Memory B cell (primary cell): ENCODE measurements at regions not wholly inside any gene's neighbourhood (a gene's known extent, or its start where the extent isn't known, plus 50 kb on each side); places are given as distances from the start of the nearest gene placed in this dataset.
A peak's percentile ranks its signal among the peaks of the same experiment; 100 is the strongest.
"Not testable (repeated sequence)": the region's sequence is repeated elsewhere in the genome, so short reads cannot be mapped to it uniquely, and the experiment has no call there.

ENCODE experiments used
- ATAC-seq: fragments of 150-1000 bp; cut with Tn5 transposase; 2 replicates; pipeline ENCODE4 v1.10.0; 2021; ENCODE audit warnings: low read depth, mild to moderate bottlenecking, moderate library complexity
- DNase-seq, 2 donors: peaks; one replicate each; pipeline ENCODE4 v3.0.0; 2022; ENCODE audit warnings: low spot score in 2 of 2
- H3K27ac Mint-ChIP-seq: one replicate; pipeline ENCODE4 v1.8.0; 2022; ENCODE audit warnings: mild to moderate bottlenecking, moderate library complexity, mixed read lengths
- H3K27me3 Mint-ChIP-seq: one replicate; pipeline ENCODE4 v1.8.0; 2022; ENCODE audit warnings: mixed read lengths
- H3K36me3 Mint-ChIP-seq: one replicate; pipeline ENCODE4 v1.8.0; 2022; ENCODE audit warnings: mild to moderate bottlenecking, mixed read lengths
- H3K4me1 Mint-ChIP-seq: one replicate; pipeline ENCODE4 v1.8.0; 2022; ENCODE audit warnings: mixed read lengths
- H3K4me3 Mint-ChIP-seq: one replicate; pipeline ENCODE4 v1.8.0; 2022; ENCODE audit warnings: mild to moderate bottlenecking, moderate library complexity, mixed read lengths
- H3K9me3 Mint-ChIP-seq: one replicate; pipeline ENCODE4 v1.8.0; 2022; ENCODE audit warnings: mixed read lengths

DNA sequence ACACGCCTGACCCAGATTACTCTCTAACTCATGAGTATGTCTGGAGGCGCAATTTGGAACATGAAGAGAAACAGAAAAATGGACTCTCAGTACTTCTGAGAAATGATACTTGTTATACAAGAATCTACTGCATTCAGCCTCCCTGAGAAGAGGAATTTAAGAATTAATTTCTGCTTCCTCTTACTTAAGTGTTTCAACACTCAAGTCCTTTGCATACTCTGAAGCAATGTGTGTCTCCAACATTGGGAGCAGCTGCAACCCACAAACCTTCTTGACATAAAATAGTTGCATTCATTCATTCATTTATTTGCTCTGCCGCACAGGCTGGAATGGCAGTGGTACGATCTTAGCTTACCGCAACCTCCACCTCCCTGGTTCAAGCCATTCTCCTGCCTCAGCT lies 199.8 kb downstream of the NPIPA7 start:
- Mint-ChIP-seq H3K27me3 (peaks cover 2% of the 10 kb centered on the region), H3K4me3 (no peak overlapping the region), H3K4me1 (no peaks in the 10 kb centered on the region), H3K36me3 (peaks cover 3% of the 10 kb centered on the region), H3K9me3 (peaks cover 7% of the 10 kb centered on the region), H3K27ac (no peak overlapping the region)
- ATAC-seq (no peak), DNase-seq (no peak)

DNA sequence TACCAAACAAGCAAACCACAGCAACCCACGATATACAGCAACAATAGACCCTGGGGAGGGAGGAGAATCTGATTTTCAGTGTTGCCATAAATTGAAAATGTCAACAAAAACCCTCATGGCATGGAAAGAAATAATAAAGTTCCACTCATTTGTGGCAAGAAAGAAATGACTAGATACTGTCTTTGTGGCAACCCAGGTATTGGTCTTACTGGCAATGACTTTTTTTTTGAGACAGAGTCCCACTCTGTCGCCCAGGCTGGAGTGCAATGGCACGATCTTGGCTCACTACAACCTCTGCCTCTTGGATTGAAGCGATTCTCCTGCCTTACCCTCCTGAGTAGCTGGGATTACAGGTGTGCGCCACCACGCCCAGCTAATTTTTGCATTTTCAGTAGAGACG lies 204.0 kb downstream of the NPIPA7 start:
- H3K9me3 Mint-ChIP-seq, H3K27ac Mint-ChIP-seq, H3K36me3 Mint-ChIP-seq, H3K27me3 Mint-ChIP-seq, H3K4me3 Mint-ChIP-seq, DNase-seq, ATAC-seq, H3K4me1 Mint-ChIP-seq: not testable (repeated sequence)

DNA sequence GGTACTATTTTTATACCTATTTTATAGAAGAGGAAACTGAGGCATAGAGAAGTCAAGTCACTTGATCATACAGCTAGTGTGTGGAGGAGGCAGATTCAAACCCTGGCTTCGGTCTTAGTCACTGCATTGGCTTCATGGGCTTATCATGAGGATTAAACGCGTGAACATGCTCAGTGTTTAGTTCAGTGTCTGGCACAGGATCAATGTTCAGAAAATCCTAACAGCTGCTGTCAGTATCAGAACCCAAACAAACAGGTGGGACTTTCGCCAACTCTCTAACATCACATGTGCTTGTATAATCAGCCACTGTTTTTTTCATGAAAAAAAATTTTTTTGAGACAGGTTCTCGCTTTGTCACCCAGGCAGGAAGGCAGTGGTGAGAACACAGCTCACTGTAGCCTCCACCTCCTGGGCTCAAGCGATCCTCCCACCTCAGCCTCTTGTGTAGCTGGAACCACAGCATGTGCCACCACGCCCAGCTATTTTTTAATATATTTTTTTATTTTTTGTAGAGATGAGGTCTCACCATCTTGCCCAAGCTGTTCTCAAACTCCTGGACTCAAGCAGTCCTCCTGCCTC lies 207.2 kb downstream of the NPIPA7 start:
- DNase-seq, H3K4me3 Mint-ChIP-seq, H3K9me3 Mint-ChIP-seq, H3K27me3 Mint-ChIP-seq, ATAC-seq, H3K36me3 Mint-ChIP-seq, H3K4me1 Mint-ChIP-seq, H3K27ac Mint-ChIP-seq: not testable (repeated sequence)

DNA sequence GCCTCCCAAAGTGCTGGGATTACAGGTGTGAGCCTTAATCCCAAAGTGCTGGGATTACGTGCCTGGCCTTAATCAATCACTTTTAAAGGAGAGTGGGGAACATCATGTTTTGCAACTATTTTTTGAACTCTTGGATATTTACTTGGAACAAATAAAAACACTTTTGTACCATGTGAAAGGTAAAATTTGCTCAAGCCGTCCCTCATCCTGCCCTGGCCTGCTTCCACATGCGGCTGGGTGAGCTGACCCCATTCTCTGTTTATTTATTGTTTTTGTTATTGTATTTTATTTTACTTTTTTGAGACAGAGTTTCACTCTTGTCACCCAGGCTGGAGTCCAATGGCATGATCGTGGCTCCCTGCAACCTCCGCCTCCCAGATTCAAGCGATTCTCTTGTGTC lies 208.0 kb downstream of the NPIPA7 start:
- not testable (repeated sequence) for H3K4me1 Mint-ChIP-seq, ATAC-seq, H3K36me3 Mint-ChIP-seq, DNase-seq, H3K27me3 Mint-ChIP-seq, H3K27ac Mint-ChIP-seq, H3K9me3 Mint-ChIP-seq, H3K4me3 Mint-ChIP-seq

DNA sequence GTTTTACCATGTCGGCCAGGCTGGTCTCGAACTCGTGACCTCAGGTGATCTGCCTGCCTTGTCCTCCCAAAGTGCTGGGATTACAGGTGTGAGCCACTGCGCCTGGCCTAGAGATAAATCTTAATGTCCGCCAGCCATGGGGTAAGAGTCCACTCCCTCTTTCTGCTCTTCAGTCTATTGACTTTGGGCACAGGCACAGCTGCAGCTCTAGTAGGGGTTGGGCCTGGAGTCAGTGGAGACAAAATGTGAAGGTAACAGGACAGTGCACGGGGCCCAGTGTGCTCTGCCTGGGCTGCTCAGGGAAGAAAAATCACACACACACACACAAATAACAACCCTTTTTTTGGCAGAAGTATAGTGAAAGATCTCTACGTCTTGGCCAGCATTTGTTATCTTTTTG lies 209.5 kb downstream of the NPIPA7 start:
- H3K27ac Mint-ChIP-seq, ATAC-seq, H3K27me3 Mint-ChIP-seq, H3K4me1 Mint-ChIP-seq, DNase-seq, H3K9me3 Mint-ChIP-seq, H3K36me3 Mint-ChIP-seq, H3K4me3 Mint-ChIP-seq: not testable (repeated sequence)

DNA sequence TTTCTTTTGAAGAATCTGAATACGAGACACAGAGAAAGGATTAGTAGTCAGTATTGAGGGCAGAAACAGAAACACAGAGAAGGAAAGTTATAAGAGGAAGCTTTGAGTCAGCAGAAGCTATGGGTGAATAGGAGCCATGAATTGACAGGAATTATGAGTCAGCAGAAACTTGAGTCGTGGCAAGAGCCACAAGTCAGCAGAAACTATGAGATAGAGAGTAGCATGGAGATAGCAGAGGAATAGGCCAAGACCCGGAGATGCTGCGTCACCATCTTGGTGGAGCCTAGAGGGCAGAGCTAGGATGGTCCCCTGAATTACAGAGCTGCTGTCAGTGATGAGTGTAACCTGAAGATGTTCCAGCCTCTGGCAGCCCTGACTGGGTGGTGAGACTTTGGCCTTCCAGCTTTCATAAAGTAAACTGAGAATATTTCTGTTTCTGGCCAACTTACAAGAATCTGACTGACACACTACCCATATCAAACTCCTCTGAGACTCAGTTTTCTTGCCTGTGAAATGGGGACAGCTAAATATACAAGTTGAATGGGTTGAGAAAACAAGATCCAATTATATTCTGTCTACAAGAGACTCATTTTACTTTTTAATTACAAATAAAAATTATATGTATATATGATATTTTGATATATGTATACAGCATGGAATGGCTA lies 211.8 kb downstream of the NPIPA7 start:
- not testable (repeated sequence) for H3K36me3 Mint-ChIP-seq, H3K9me3 Mint-ChIP-seq, H3K27me3 Mint-ChIP-seq, DNase-seq, H3K4me3 Mint-ChIP-seq, H3K27ac Mint-ChIP-seq, H3K4me1 Mint-ChIP-seq, ATAC-seq

DNA sequence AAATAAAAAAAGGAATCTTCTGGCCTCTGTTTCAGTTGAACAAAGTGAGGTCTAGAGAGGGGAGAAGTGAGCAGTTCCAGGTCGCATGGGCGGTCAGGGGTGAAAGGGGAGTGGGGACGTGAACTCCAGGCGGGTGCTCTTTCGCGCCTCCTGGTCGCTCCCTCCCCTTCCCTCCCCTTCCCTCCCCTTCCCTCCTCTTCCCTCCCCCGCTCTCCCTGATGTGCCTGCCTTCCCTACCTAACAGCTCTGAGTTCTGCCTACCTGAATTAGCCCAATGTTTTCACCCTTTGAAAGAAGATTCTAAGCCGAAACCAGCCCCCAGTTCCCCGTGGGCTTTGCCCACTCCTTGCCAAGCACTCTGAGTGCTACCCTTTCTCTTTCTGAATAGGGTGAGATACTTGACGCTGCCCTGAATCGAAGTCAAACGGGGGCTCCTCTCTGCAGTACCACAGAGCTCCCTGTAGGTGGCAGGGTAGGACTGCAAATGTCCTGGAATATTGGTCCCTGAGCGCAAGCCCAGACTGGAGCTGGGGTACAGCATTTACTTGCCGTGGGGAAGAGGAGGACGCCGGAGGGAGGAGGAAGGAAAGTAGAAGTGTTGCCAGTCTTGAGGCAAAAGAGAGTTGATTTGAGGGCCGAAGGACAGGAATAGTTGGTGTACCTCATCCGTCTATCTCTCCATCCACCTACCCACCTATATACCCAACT lies 214.4 kb downstream of the NPIPA7 start:
- DNase-seq (peak; percentile 38 to 42), ATAC-seq (peak; percentile 63)
- not testable (repeated sequence) for H3K9me3 Mint-ChIP-seq, H3K4me3 Mint-ChIP-seq, H3K36me3 Mint-ChIP-seq, H3K4me1 Mint-ChIP-seq, H3K27me3 Mint-ChIP-seq, H3K27ac Mint-ChIP-seq

DNA sequence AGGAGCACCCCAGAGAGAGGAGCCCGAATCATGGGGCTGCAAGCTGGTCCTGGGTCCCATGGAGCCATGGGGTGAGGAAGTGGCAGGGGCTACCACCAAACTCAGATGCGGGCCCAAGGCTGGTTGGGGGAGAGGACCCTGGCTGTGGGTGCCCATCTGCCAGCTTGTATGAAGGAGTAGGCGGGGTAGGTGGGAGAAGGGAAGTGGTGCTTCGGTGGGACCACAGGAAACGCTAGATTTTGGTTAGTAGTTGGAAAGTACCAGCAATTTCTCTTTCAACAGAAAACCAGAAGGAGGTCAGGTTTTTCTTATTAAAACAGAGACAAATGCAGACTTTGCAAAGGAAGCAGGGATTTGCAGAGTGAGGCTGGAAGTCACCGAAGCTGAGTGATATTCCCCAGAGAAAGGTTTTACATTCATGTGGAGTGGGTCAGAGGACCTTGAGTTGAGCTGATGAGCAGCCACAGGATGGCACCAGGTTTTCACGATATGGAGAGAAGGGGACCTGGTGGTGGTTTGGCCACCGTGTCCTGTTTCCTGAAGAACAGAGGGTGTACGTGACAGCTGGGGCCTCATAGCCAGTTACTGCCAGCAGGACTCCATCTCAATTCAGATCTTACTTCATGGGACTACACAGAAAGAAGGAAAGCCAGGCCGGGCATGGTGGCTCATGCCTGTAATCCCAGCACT lies 216.2 kb downstream of the NPIPA7 start:
- H3K27me3 Mint-ChIP-seq, H3K36me3 Mint-ChIP-seq, H3K9me3 Mint-ChIP-seq, H3K27ac Mint-ChIP-seq, H3K4me1 Mint-ChIP-seq, ATAC-seq, H3K4me3 Mint-ChIP-seq, DNase-seq: not testable (repeated sequence)

DNA sequence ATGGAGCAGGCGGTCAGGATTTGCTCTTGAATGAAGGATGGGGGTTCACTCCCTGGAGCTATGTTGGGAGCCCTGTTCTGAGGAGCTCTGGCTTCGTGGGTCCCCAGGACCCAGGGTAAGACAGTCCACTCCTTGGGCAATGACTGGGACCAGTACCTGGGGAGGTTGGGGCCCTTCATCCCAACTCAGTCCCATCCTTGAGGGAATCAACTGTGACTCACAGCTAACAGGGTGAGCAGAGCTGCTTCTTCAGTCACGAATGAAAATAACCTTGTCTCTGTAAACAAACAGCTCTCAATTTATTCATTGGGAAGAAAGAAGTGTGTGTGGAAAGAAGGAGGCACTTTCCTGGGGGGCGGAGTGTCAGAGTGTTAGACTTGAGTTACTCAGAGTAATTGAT lies 222.3 kb downstream of the NPIPA7 start:
- H3K27ac Mint-ChIP-seq, H3K36me3 Mint-ChIP-seq, H3K27me3 Mint-ChIP-seq, DNase-seq, H3K4me3 Mint-ChIP-seq, ATAC-seq, H3K9me3 Mint-ChIP-seq, H3K4me1 Mint-ChIP-seq: not testable (repeated sequence)

DNA sequence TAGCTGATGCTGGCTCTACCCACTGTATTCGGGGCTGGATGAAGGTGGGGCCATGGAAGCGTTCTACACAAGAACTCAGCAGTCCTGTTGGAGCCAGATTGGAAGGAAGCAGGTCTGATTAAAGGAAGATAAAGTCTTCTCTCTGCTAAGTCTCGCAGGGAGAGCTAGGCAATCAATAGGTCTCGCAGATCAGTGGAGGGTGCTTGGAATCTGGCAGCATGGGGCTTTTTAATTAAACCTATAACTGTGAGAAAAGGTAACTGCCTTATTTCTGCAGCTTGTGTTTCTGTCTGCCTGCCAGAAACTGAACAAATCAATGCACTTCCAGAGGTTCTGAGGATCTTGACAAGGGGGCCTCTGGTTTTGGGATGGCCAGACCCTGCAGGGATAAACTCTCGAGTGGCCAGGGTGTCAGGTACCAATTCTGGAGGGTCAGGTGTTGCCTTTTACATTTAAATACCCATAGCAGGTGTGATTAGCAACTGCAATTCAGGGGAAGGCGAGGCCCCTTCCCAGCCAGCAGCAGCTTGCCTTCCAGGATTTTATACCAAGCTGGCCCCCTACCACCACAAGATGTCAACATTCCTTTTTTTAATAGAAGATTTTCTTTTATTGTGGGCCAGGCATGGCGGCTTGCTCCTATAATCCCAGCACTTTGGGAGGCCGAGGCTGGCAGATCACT lies 228.6 kb downstream of the NPIPA7 start:
- H3K4me1 Mint-ChIP-seq, H3K27ac Mint-ChIP-seq, H3K27me3 Mint-ChIP-seq, ATAC-seq, DNase-seq, H3K4me3 Mint-ChIP-seq, H3K9me3 Mint-ChIP-seq, H3K36me3 Mint-ChIP-seq: not testable (repeated sequence)

DNA sequence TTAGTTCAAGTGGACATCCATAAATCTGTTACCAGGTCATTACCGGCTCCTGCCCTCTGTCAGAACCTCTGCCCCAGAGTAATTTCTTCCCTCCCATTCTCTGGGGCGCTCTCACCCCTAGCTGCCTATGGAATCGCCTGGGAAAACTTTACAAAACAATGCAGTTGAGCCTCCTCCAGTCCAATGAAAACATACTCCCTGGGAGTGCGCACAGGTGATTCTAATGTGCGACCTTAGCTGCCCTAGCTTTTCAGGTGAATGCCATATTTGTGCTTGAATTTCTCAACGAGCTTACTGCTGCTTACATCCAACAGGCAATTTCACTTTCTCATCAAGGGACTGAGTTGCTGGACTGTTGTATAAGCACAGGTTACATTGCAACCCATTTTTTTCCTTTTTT lies 230.7 kb downstream of the NPIPA7 start:
- H3K9me3 Mint-ChIP-seq, H3K4me3 Mint-ChIP-seq, H3K36me3 Mint-ChIP-seq, DNase-seq, H3K27me3 Mint-ChIP-seq, ATAC-seq, H3K27ac Mint-ChIP-seq, H3K4me1 Mint-ChIP-seq: not testable (repeated sequence)

DNA sequence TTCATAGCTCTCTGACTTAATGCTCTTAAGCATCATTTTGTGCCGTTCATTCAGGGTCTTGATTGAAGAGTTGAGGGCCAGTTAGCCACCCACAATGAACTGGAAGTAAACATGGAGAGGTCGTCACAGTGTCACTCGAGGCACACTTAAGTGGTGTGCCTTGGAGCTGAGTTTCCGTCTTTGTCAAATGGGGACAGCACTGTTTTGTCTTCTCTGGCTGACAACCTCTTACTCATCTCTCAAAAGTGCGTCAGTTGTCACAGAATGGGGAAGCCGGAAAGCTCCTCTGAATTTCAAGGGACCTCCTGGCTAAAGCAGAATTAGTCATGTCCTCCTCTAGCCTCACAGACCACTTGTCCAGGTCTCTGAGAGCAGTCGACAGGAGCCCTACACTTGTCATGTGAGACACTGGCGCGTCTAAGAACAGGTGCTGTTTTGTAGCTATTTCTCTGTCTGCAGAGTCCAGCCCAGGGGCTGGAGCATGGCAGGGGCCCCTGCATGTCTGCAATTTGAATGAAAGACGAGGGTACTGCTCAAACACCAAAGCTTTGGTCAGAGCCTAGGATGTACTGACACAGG lies 231.5 kb downstream of the NPIPA7 start:
- not testable (repeated sequence) for H3K4me3 Mint-ChIP-seq, H3K36me3 Mint-ChIP-seq, H3K9me3 Mint-ChIP-seq, DNase-seq, H3K27ac Mint-ChIP-seq, H3K4me1 Mint-ChIP-seq, H3K27me3 Mint-ChIP-seq, ATAC-seq

DNA sequence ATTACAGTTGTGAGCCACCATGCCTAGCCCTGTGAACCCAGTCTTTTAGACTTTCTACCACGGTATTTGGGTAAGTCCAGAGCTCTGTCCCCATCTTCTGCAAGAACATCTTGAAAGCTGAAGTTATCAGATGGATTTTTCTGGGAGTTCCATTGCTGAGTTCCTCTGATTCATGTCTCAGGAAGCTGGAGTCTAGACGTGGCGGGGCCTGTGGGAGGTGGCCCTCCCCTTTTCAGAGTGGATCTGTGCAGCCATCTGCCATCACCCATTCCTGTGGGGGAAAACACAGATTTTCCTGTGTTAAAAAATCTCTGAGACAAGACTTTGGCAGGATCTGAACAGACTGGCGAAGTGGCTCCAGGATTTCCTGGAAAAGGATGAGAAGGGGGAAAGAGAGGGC lies 234.3 kb downstream of the NPIPA7 start:
- H3K27ac Mint-ChIP-seq, H3K4me1 Mint-ChIP-seq, H3K27me3 Mint-ChIP-seq, H3K36me3 Mint-ChIP-seq, H3K4me3 Mint-ChIP-seq, ATAC-seq, DNase-seq, H3K9me3 Mint-ChIP-seq: not testable (repeated sequence)

DNA sequence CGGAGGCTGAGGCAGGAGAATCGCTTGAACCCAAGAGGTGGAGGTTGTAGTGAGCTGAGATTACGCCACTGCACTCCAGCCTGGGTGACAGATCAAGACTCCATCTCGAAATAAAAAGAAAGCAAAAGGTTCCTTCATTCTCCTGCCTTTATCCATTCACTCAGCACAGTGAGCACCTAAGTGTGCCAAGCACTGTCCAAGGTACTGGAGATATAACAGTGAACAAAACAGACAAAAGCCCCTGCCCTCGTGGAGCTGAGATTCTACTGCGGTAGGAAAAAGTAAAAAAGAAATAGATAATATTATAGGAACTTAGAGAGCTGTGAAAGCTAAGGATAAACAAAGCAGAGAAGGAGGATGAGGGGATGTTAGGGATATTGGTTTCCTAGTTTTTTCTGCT lies 235.5 kb downstream of the NPIPA7 start:
- H3K4me3 Mint-ChIP-seq, H3K36me3 Mint-ChIP-seq, H3K27me3 Mint-ChIP-seq, H3K4me1 Mint-ChIP-seq, DNase-seq, ATAC-seq, H3K27ac Mint-ChIP-seq, H3K9me3 Mint-ChIP-seq: not testable (repeated sequence)
